CD4-positive, alpha-beta T cell treated with Interleukin-17A for 4 hours (primary cell): ENCODE measurements at regions not wholly inside any gene's neighbourhood (a gene's known extent, or its start where the extent isn't known, plus 50 kb on each side); places are given as distances from the start of the nearest gene placed in this dataset.

ENCODE experiments used
- DNase-seq: peaks from one replicate; pipeline ENCODE4 v3.0.0-alpha.2; 2020; ENCODE audit warnings: mixed read lengths

- DNase-seq: no peak
Measured at GRCh38 chr2:19776941-19777514, 124.8 kb downstream of the TTC32 start.

GRCh38 chr2:19775838-19776237 lies 125.9 kb downstream of the TTC32 start:
- no peak for DNase-seq

DNA sequence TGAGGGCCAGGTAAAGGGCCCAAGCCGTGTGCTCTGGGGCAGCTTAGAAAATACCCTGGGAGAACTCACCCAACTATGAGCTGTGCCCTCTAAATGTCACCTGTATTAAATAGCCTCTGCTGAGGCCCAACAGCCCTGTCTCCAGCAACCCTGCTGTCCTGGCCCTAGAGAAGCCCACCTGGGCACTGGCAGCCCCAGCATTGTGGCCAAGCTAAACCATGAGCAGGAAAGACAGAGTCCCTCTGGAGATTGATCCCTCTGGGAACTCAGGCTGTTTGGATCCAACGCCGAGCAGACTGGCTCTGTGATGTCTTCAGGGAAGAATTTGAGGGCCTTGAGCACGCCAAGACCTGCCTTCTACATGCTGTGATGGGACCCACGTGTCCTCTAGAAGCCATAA lies 126.5 kb downstream of the TTC32 start:
- DNase-seq: no peak

GRCh38 chr2:19774805-19775176 lies 127.0 kb downstream of the TTC32 start:
- no peak for DNase-seq

- no peak for DNase-seq
Measured at GRCh38 chr2:19772981-19773380, 128.8 kb downstream of the TTC32 start.

- no peak for DNase-seq
Measured at GRCh38 chr2:19769513-19769912, 132.3 kb downstream of the TTC32 start.

DNA sequence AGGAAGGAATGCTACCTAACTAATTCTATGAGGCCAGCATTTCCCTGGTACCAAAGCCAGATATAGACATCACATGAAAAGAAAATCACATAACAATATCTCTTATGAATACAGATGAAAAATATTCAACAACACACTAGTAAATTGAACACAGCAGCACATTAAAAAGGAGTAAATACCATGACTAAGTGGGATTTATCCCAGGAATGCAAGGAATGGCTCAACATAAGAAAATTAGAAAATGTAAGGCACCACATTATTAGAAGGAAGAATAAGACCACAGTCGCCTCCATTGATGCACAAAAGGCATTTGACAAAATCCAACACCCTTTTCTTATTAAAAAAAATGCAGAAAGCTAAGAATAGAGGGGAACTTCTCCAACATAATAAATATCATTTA lies 133.9 kb downstream of the TTC32 start:
- DNase-seq: no peak

DNA sequence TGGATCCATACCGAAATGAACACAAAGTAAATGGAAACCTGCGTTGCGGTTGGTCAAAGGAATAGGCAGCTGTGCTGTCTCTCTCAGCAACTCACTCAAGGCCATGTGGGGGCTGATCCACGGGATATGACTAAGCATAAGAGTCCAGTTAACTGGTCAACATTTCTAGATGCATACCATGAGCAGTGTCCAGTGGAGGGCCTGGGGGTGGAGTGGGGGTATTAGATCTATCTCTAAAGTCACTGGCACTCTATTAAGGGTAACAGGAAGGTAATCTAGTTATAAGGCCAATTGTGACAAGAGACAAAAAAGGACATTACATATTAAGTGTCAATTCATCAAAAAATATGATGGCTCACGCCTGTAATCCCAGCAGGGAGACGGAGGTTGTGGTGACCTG lies 136.8 kb downstream of the TTC32 start:
- no peak for DNase-seq

- no peak for DNase-seq
Measured at GRCh38 chr2:19763731-19764130, 138.1 kb downstream of the TTC32 start.

DNA sequence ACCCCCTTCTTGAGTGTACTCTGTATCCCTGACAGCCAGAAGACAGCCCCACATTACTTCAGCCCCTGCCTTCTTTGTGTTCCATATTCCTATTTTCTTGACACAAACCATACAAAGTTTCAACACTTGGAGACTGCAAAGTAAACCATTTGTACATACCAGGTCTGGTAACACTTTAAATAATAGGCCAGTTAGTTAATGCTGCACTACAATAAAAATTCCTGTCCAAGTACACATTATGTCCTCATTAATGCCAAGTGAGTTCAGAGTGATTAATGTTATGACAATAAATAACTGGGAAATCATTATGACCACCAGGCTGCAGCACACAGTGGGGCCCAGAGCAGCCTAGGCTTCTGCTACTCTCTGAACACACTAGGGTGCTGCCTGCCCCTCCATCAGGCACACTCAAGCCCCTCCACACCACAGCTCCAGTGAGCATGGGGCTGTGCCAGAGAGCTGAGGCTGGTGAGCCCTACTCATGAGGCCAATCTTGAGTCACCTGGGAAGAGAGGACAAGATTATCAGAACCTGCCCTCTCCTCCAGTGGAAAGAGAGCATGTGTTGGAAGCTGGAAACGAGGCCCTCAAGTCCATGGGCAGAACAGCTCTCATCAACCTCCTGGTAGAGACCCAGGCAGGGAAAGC lies 138.7 kb downstream of the TTC32 start:
- no peak for DNase-seq

DNA sequence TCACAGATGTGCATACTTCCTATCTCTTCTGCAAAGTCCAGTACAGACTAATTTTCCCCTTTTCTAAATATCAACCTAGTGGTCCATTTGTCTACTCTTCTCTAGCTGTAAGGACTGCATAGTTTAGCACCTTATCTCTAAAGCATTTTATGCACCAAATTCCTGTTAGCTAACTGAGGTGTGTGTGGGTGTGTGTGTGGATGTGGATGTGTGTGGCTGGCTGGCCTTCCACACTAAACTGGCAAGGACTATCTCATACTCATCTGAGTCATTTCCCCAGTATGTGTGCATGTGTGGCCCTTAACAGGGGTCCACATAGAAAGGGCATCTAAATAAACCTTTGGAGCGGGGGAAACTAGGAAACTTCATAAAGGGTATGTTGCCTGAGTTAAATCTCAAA lies 139.6 kb downstream of the TTC32 start:
- DNase-seq: no peak

GRCh38 chr2:19759880-19760279 lies 141.9 kb downstream of the TTC32 start:
- no peak for DNase-seq

- DNase-seq: no peak
Measured at GRCh38 chr2:19758658-19759057, 143.1 kb downstream of the TTC32 start.

DNA sequence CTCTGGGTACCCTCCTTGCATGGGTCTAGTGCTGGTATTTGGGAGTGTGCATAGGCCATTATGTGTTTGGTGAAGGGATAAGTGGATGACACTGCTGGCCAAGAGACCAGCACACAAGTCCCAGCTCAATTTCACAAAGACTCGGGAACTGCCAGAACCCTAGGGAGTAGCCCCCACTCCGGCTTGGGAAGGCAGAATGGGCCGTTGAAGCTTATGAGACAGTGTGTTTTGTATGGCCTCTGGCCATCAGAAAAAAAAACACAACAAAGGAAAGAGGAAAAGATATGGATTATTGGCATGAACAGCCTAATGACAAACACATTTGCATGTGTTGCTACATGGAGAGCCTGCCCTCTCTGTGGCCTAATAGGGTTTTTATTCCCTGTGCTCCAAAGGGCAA lies 144.2 kb downstream of the TTC32 start:
- DNase-seq: no peak

- no peak for DNase-seq
Measured at GRCh38 chr2:19754907-19755306, 146.9 kb downstream of the TTC32 start.

- no peak for DNase-seq
Measured at GRCh38 chr2:19753818-19754217, 148.0 kb downstream of the TTC32 start.

- DNase-seq: no peak
Measured at GRCh38 chr2:19753314-19753713, 148.5 kb downstream of the TTC32 start.

DNA sequence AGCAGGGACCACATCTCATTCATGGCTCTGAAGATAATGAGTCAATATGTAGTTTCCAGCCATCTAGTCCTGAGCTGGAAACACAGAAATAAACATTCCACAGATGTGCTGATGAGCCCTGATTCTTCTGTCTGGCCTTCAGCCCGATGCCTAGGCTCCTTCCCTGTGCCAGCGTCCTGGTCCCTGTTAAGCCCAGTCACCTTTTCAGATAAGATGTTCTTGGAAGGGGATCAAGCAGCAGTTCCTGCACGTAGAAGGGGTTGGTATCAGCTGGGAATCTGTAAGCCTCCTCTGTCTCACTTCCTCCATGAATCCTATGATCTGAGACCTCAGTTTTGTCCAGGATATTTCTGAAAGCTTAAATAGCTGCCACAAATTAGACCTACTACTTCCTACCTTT lies 149.3 kb downstream of the TTC32 start:
- DNase-seq: no peak

DNA sequence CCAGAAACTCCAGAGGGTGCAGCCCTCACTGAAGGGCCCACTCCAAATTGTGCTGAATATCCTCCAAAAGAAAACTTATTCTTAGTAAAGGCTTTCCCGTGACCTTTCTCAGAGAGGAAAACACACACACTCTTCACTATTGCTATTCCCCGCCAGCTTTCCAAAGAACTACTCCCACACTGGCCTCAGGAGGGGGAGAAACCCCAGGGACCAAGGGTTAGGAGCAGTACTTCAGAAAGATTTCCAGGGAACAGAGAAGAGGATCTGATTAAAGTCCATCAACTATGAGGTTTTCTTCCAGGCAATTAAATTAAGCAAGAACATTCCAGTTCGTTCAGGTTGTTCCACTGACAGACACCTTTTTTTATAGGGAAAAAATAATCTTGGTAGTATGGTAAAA lies 150.2 kb downstream of the TTC32 start:
- DNase-seq: no peak

DNA sequence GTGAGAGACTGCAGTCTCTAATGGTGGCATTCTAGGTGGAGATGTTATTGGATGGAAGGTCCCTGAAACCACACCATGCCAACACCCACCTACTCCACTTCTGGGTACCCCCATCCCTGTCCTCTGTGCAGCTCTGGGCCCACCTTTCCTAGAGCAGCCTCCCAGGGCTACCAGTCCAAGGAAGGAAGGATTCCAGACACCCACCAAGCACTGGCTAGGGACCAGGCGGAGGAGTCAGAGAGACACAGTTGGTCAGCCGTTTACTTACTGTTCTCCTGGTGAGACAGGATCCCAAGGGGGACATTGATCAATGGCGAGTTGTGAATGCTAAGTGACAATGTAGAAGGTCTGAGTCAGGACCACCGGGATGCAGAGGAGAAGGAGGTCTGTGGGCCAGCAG lies 151.6 kb downstream of the TTC32 start:
- no peak for DNase-seq

DNA sequence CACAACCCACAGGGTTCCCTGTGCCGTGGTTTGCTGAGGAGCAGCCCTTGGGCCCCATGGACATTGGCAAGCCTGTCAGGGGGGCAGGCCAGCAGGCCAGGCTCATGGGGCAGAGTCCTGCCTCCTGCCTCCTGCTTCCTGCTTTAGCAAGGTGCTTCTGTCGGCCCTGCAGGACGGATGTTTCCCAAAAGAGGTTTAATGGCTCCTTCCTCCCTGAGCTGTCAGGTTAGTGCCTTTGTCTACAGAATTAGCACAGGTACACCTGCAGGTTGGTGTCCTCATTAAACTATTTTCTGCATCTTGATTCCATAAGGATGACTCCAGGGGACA lies 152.3 kb downstream of the TTC32 start:
- no peak for DNase-seq

GRCh38 chr2:19748711-19749506 lies 152.9 kb downstream of the TTC32 start:
- no peak for DNase-seq

- DNase-seq: no peak
Measured at GRCh38 chr2:19748073-19748375, 153.8 kb downstream of the TTC32 start.

GRCh38 chr2:19747310-19748072 lies 154.3 kb downstream of the TTC32 start:
- no peak for DNase-seq
